ENCODE measurements at regions not wholly inside any gene's neighbourhood (a gene's known extent, or its start where the extent isn't known, plus 50 kb on each side); places are given as distances from the start of the nearest gene placed in this dataset.

- H3K27me3 ChIP-seq = no peaks in the 10 kb centered on the region
- intact Hi-C loops (cut with DNase I; ENCODE audit: low total_unique reads) (loop anchor here (5.0 kb wide), 1 partner anchor 115 kb away; no protein-coding TSS in a partner anchor), in situ Hi-C loops (cut with MboI; ENCODE audit: low pct_ligation_motif_present in 1 of 4, low pct_unique_long_range_greater_than_20kb in 1 of 4, low sequenced_read_pairs in 3 of 4) (no loop called here)
- H3K36me3 ChIP-seq = no peaks in the 10 kb centered on the region
- 91 to 93% methylated on average over 2 to 8 of the region's 8 CpGs for WGBS, 2 donors (ENCODE audit: low coverage in 1 of 2)
- H3K27ac ChIP-seq = no peak overlapping the region
- no peaks in the 10 kb centered on the region for H3K4me1 ChIP-seq
- H3K9me3 ChIP-seq = peaks cover 6% of the 10 kb centered on the region in 2 donors
- no peak for DNase-seq
- no peak for TF ChIP-seq POLR2AphosphoS5 (IDR thresholded peaks at IDR 0.05)
- TF ChIP-seq CTCF (IDR thresholded peaks at IDR 0.05) = no peak
- TF ChIP-seq POLR2A (IDR thresholded peaks at IDR 0.05) = no peak
- TF ChIP-seq EP300 (IDR thresholded peaks at IDR 0.05; ENCODE audit: low read depth) = no peak
- H3K4me3 ChIP-seq = no peak overlapping the region
These were observed 81.5 kb upstream of the CST7 start for GRCh38 chr20:24867556-24867955.

GRCh38 chr20:24868396-24868927 lies 80.6 kb upstream of the CST7 start:
- Histone ChIP-seq H3K27me3 (no peaks in the 10 kb centered on the region), H3K4me3 (no peak overlapping the region), H3K27ac (no peak overlapping the region), H3K36me3 (no peaks in the 10 kb centered on the region), H3K4me1 (no peaks in the 10 kb centered on the region), H3K9me3 (peaks cover 6% of the 10 kb centered on the region in 2 donors)
- intact Hi-C loops (cut with DNase I; ENCODE audit: low total_unique reads) (loop anchor here (5.0 kb wide), 1 partner anchor 116 kb away; no protein-coding TSS in a partner anchor), in situ Hi-C loops (cut with MboI; ENCODE audit: low pct_ligation_motif_present in 1 of 4, low pct_unique_long_range_greater_than_20kb in 1 of 4, low sequenced_read_pairs in 3 of 4) (no loop called here)
- 77% methylated on average over 9 of the region's 10 CpGs; no CpG with 5 or more reads in 1 of the 2 donors for WGBS, 2 donors (ENCODE audit: low coverage in 1 of 2)
- no peak for TF ChIP-seq EP300 (IDR thresholded peaks at IDR 0.05; ENCODE audit: low read depth)
- TF ChIP-seq POLR2AphosphoS5 (IDR thresholded peaks at IDR 0.05) = no peak
- no peak for TF ChIP-seq POLR2A (IDR thresholded peaks at IDR 0.05)
- no peak for TF ChIP-seq CTCF (IDR thresholded peaks at IDR 0.05)
- DNase-seq = no peak

- Histone ChIP-seq H3K27ac (no peak overlapping the region), H3K9me3 (peaks cover 6% of the 10 kb centered on the region in 2 donors), H3K36me3 (no peaks in the 10 kb centered on the region), H3K27me3 (no peaks in the 10 kb centered on the region), H3K4me3 (no peak overlapping the region), H3K4me1 (no peaks in the 10 kb centered on the region)
- DNase-seq = no peak
- intact Hi-C loops (cut with DNase I; ENCODE audit: low total_unique reads) = loop anchor here (5.0 kb wide), 1 partner anchor 117 kb away; no protein-coding TSS in a partner anchor
- in situ Hi-C loops (cut with MboI; ENCODE audit: low pct_ligation_motif_present in 1 of 4, low pct_unique_long_range_greater_than_20kb in 1 of 4, low sequenced_read_pairs in 3 of 4) = no loop called here
- TF ChIP-seq EP300 (IDR thresholded peaks at IDR 0.05; ENCODE audit: low read depth) (no peak), POLR2A (IDR thresholded peaks at IDR 0.05) (no peak), CTCF (IDR thresholded peaks at IDR 0.05) (no peak), POLR2AphosphoS5 (IDR thresholded peaks at IDR 0.05) (no peak)
- WGBS, 2 donors (ENCODE audit: low coverage in 1 of 2) = 47% methylated on average over 6 of the region's 6 CpGs; no CpG with 5 or more reads in 1 of the 2 donors
These were observed 80.1 kb upstream of the CST7 start for GRCh38 chr20:24868959-24869358.

GRCh38 chr20:24870057-24870456 lies 79.0 kb upstream of the CST7 start:
- 78 to 81% methylated on average over 3 of the region's 3 CpGs for WGBS, 2 donors (ENCODE audit: low coverage in 1 of 2)
- H3K27me3 ChIP-seq = no peaks in the 10 kb centered on the region
- DNase-seq = no peak
- intact Hi-C loops (cut with DNase I; ENCODE audit: low total_unique reads) (no loop called here), in situ Hi-C loops (cut with MboI; ENCODE audit: low pct_ligation_motif_present in 1 of 4, low pct_unique_long_range_greater_than_20kb in 1 of 4, low sequenced_read_pairs in 3 of 4) (no loop called here)
- no peaks in the 10 kb centered on the region for H3K36me3 ChIP-seq
- no peak overlapping the region for H3K27ac ChIP-seq
- peaks cover under 1% of the 10 kb centered on the region in 2 donors for H3K9me3 ChIP-seq
- no peaks in the 10 kb centered on the region for H3K4me1 ChIP-seq
- no peak overlapping the region for H3K4me3 ChIP-seq
- TF ChIP-seq CTCF (IDR thresholded peaks at IDR 0.05) (no peak), EP300 (IDR thresholded peaks at IDR 0.05; ENCODE audit: low read depth) (no peak), POLR2AphosphoS5 (IDR thresholded peaks at IDR 0.05) (no peak), POLR2A (IDR thresholded peaks at IDR 0.05) (no peak)

Measured in transverse colon (tissue), 4 donors.